AG09309 (cell line): ENCODE measurements at regions not wholly inside any gene's neighbourhood (a gene's known extent, or its start where the extent isn't known, plus 50 kb on each side); places are given as distances from the start of the nearest gene placed in this dataset.

Experiments
- DNase-seq: peaks from one replicate; pipeline ENCODE4 v3.0.0-alpha.2; 2010; ENCODE audit warnings: low read depth
- H3K4me3 ChIP-seq: 2 replicates; pipeline ENCODE4 v1.5.1; 2011; ENCODE audit warnings: mild to moderate bottlenecking, low read depth, low read length, moderate library complexity; ENCODE audit not compliant: control insufficient read depth
- CTCF ChIP-seq: IDR thresholded peaks from 2 replicates; pipeline ENCODE4 v1.5.1; 2011; ENCODE audit warnings: mild to moderate bottlenecking, low read depth, low read length, inconsistent platforms; ENCODE audit not compliant: insufficient read depth, control insufficient read depth; ENCODE audit errors: missing control alignments

GRCh38 chr2:60361498-60361897 lies 192.0 kb downstream of the BCL11A start:
- no peak for TF ChIP-seq CTCF
- DNase-seq: no peak
- H3K4me3 ChIP-seq: no peak overlapping the region

GRCh38 chr2:60359569-60359968 lies 193.9 kb downstream of the BCL11A start:
- DNase-seq: no peak
- TF ChIP-seq CTCF: no peak
- no peak overlapping the region for H3K4me3 ChIP-seq

- H3K4me3 ChIP-seq: no peak overlapping the region
- TF ChIP-seq CTCF: no peak
- no peak for DNase-seq
Observed at GRCh38 chr2:60358476-60358875, 195.0 kb downstream of the BCL11A start.

GRCh38 chr2:60357996-60358395 lies 195.5 kb downstream of the BCL11A start:
- no peak for DNase-seq
- no peak overlapping the region for H3K4me3 ChIP-seq
- TF ChIP-seq CTCF: no peak

- no peak overlapping the region for H3K4me3 ChIP-seq
- no peak for DNase-seq
- TF ChIP-seq CTCF: no peak
Observed at GRCh38 chr2:60356346-60356745, 197.1 kb downstream of the BCL11A start.

GRCh38 chr2:60355849-60356261 lies 197.6 kb downstream of the BCL11A start:
- TF ChIP-seq CTCF: no peak
- DNase-seq: no peak
- no peak overlapping the region for H3K4me3 ChIP-seq

GRCh38 chr2:60354713-60355112 lies 198.7 kb downstream of the BCL11A start:
- no peak for TF ChIP-seq CTCF
- DNase-seq: no peak
- no peak overlapping the region for H3K4me3 ChIP-seq
